HCT116 (cell line): ENCODE measurements at regions not wholly inside any gene's neighbourhood (a gene's known extent, or its start where the extent isn't known, plus 50 kb on each side); places are given as distances from the start of the nearest gene placed in this dataset.
A peak's percentile ranks its signal among the peaks of the same experiment; 100 is the strongest.

Source experiments
- ATAC-seq: fragments of 200-7000 bp; cut with Tn5 transposase; 2 replicates; pipeline ENCODE4 v1.9.1; 2020; ENCODE audit warnings: mild to moderate bottlenecking, moderate library complexity
- BruUV-seq: library from RNA; stranded (reverse); fragments of 400-500 nt; replicated peaks from 2 replicates; lab custom pipeline; 2021; lab: Mats Ljungman, UMichigan
- CTCF ChIA-PET: fragments of 300-600 bp; sonication (Branson Sonifier 250); formaldehyde crosslinking; loops from one replicate; lab custom pipeline; 2021; ENCODE audit warnings: antibody characterized with exemption; lab: Charles Lee
- POLR2A ChIA-PET: fragments of 300-600, 350-600 bp; sonication (Branson Sonifier 250); formaldehyde crosslinking; loops from one replicate; lab custom pipeline; 2021; ENCODE audit warnings: antibody characterized with exemption; lab: Charles Lee
- RAD21 ChIA-PET, 2 experiments: fragments of 300-600 bp; sonication (Branson Sonifier 250); formaldehyde crosslinking; loops; one replicate each; lab custom pipeline; 2023; ENCODE audit warnings: low total read pairs in 2 of 2; ENCODE audit not compliant: uncharacterized antibody in 2 of 2, unreplicated experiment in 2 of 2, low non-redundant PET in 1 of 2; lab: Charles Lee
- DNase-seq: peaks from one replicate; pipeline ENCODE4 v3.0.0-alpha.2; 2010; ENCODE audit warnings: low read depth, low spot score
- H2AFZ ChIP-seq: fragments of 200-600 bp; shearing (Covaris generic), sonication (generic); 2 replicates; pipeline ENCODE4 v1.6.1; 2017; ENCODE audit warnings: low read depth, mixed run types, mixed read lengths, antibody characterized with exemption, low read length; ENCODE audit not compliant: poor library complexity, severe bottlenecking
- H3K27ac ChIP-seq: 2 replicates; pipeline ENCODE4 v1.5.1; 2012; ENCODE audit warnings: low read depth, low read length
- H3K27me3 ChIP-seq: fragments of 200-600 bp; sonication (generic); 2 replicates; pipeline ENCODE4 v1.6.1; 2016; ENCODE audit warnings: mixed run types, low read length, mixed read lengths; ENCODE audit not compliant: insufficient read depth
- H3K36me3 ChIP-seq, 2 experiments: fragments of 200-500 bp in 1 of 2; fragments of 200-600 bp in 1 of 2; sonication (Bioruptor generic) in 1 of 2; sonication (generic) in 1 of 2; 2 replicates each; pipeline versions ENCODE4 v1.5.1 to v1.6.1; 2014 to 2016; ENCODE audit warnings: low read length in 2 of 2, inconsistent platforms in 1 of 2, mixed read lengths in 1 of 2, mixed run types in 1 of 2; ENCODE audit not compliant: insufficient read depth in 2 of 2, control insufficient read depth in 1 of 2
- H3K4me1 ChIP-seq, 2 experiments: fragments of 200-600 bp in 1 of 2; sonication (generic) in 1 of 2; 2 replicates each; pipeline versions ENCODE4 v1.5.1 to v1.6.1; 2012 to 2017; ENCODE audit warnings: low read length in 2 of 2, inconsistent platforms in 1 of 2, mild to moderate bottlenecking in 1 of 2, mixed read lengths in 1 of 2, mixed run types in 1 of 2, moderate library complexity in 1 of 2; ENCODE audit not compliant: insufficient read depth in 2 of 2, control insufficient read depth in 1 of 2
- H3K4me2 ChIP-seq: fragments of 200-600 bp; sonication (generic); 2 replicates; pipeline ENCODE4 v1.6.1; 2017; ENCODE audit warnings: mixed run types, low read length, mixed read lengths
- H3K4me3 ChIP-seq, 2 experiments: fragments of 200-600 bp in 1 of 2; sonication (generic) in 1 of 2; replicated peaks in 1 of 2; 2 replicates each; pipeline ENCODE4 v1.5.1; 2011 to 2016; ENCODE audit warnings: low read length in 2 of 2, control low read depth in 1 of 2, low read depth in 1 of 2, mild to moderate bottlenecking in 1 of 2, mixed read lengths in 1 of 2, mixed run types in 1 of 2
- H3K79me2 ChIP-seq: fragments of 200-600 bp; sonication (generic); 2 replicates; pipeline ENCODE4 v1.6.1; 2017; ENCODE audit warnings: mild to moderate bottlenecking, mixed run types, low read length, moderate library complexity, mixed read lengths; ENCODE audit not compliant: insufficient read depth
- H3K9ac ChIP-seq: fragments of 200-600 bp; sonication (generic); 2 replicates; pipeline ENCODE4 v1.6.1; 2016; ENCODE audit warnings: low read length, mixed read lengths
- H3K9me2 ChIP-seq: fragments of 200-600 bp; sonication (generic), shearing (Covaris generic); 2 replicates; pipeline ENCODE4 v1.6.1; 2017; ENCODE audit warnings: mixed run types, mild to moderate bottlenecking, moderate library complexity; ENCODE audit not compliant: insufficient read depth
- H3K9me3 ChIP-seq, 2 experiments: fragments of 200-500 bp in 1 of 2; fragments of 200-600 bp in 1 of 2; sonication (Bioruptor generic) in 1 of 2; sonication (generic) in 1 of 2; 2 replicates each; pipeline ENCODE4 v1.6.1; 2014 to 2017; ENCODE audit warnings: low read length in 2 of 2, mixed read lengths in 2 of 2, inconsistent platforms in 1 of 2, low read depth in 1 of 2, mild to moderate bottlenecking in 1 of 2, mixed run types in 1 of 2, moderate library complexity in 1 of 2; ENCODE audit not compliant: control insufficient read depth in 1 of 2, insufficient read depth in 1 of 2
- H4K20me1 ChIP-seq: fragments of 200-600 bp; sonication (generic), shearing (Covaris generic); 2 replicates; pipeline ENCODE4 v1.6.1; 2017; ENCODE audit warnings: mixed run types, mild to moderate bottlenecking, moderate library complexity; ENCODE audit not compliant: insufficient read depth
- CBX3 ChIP-seq: IDR thresholded peaks from 2 replicates; pipeline ENCODE4 v1.6.1; 2012; ENCODE audit warnings: low read depth
- CEBPB ChIP-seq: IDR thresholded peaks from 2 replicates; pipeline ENCODE4 v1.6.1; 2012; ENCODE audit warnings: low read depth
- EGR1 ChIP-seq: IDR thresholded peaks from 2 replicates; pipeline ENCODE4 v1.6.1; 2012; ENCODE audit warnings: low read depth
- ELF1 ChIP-seq: IDR thresholded peaks from 2 replicates; pipeline ENCODE4 v1.6.1; 2012; ENCODE audit warnings: low read depth, borderline replicate concordance
- EZH2 ChIP-seq: fragments of 200-600 bp; sonication (generic); IDR thresholded peaks from 2 replicates; pipeline ENCODE4 v1.6.1; 2017; ENCODE audit warnings: antibody characterized with exemption, mixed run types
- EZH2phosphoT487 ChIP-seq: fragments of 200-600 bp; IDR thresholded peaks from 2 replicates; pipeline ENCODE4 v1.6.1; 2018; ENCODE audit warnings: antibody characterized with exemption, borderline replicate concordance
- FOSL1 ChIP-seq: IDR thresholded peaks from 2 replicates; pipeline ENCODE4 v1.6.1; 2012; ENCODE audit warnings: low read depth
- JUND ChIP-seq: IDR thresholded peaks from 2 replicates; pipeline ENCODE4 v1.6.1; 2012
- POLR2AphosphoS5 ChIP-seq: IDR thresholded peaks from 2 replicates; pipeline ENCODE4 v1.6.1; 2011; ENCODE audit warnings: mild to moderate bottlenecking, low read depth, low read length, moderate library complexity
- SIN3A ChIP-seq: IDR thresholded peaks from 2 replicates; pipeline ENCODE4 v1.6.1; 2012; ENCODE audit warnings: low read depth
- SP1 ChIP-seq: IDR thresholded peaks from 2 replicates; pipeline ENCODE4 v1.6.1; 2012; ENCODE audit warnings: low read depth
- SRF ChIP-seq: IDR thresholded peaks from 2 replicates; pipeline ENCODE4 v1.6.1; 2012; ENCODE audit warnings: low read depth
- TCF7L2 ChIP-seq: IDR thresholded peaks from 2 replicates; pipeline ENCODE4 v1.7.0; 2011; ENCODE audit warnings: borderline replicate concordance, inconsistent platforms; ENCODE audit not compliant: insufficient read depth, insufficient read length; ENCODE audit errors: extremely low read depth
- intact Hi-C: fragments of 100-400 bp; cut with micrococcal nuclease; formaldehyde crosslinking; loops from 2 replicates; pipeline ENCODE4 v1.10.0; 2022
- TF ChIP-seq, protein P1 (sequence below): IDR thresholded peaks from 2 replicates; pipeline ENCODE4 v1.6.1; 2012
- TF ChIP-seq, protein P2 (sequence below): IDR thresholded peaks from 2 replicates; pipeline ENCODE4 v1.6.1; 2012

DNA sequence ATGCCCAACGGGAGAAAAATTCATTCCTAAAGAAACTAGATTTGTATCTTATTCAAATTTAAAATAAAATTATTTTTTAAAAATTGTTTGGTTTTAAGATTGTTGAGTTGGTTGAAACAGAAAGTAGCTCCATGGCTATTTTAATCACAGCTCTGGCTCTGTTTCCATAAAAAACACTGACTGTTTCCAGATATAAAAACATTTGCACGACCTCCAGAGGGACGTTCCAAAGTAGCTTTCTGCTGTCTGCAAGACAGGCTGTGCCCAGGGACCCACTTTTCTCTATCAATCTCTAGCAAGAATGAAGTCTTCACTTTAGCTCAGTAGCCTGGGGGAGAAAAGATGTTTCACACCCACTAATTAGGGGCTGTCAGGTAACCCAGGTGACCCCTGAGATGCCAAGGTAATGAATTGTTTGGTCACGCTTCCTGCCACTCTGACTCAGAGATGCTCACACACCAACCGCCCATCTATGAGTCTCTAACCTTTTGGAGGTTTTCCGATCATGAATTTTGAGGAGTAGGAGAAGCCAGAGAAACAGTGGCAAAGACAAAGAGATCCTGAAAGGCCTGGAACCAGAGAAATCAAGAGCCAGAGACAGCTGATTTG is 220.1 kb upstream of the SOX9 start:
- no peaks in the 10 kb centered on the region for H4K20me1 ChIP-seq
- intact Hi-C loops: loop anchor here (10.0 kb wide), 1 partner anchor 506 kb away; no protein-coding TSS in a partner anchor
- peak overlapping the region; percentile 50 for H3K9ac ChIP-seq
- ChIA-PET RAD21 (interaction anchor here in 1 of 2 experiments (0.8 kb wide), 1 partner anchor 48 kb away, joined by 3 read pairs; no protein-coding TSS in a partner anchor), CTCF (no interaction called here), POLR2A (interaction anchor here (0.7 to 1.0 kb wide), 2 partner anchors 10 to 1088 kb away, joined by 3 read pairs; no protein-coding TSS in a partner anchor)
- no peaks in the 10 kb centered on the region for H3K79me2 ChIP-seq
- peak overlapping the region; percentile 3 to 41; a peak in 2 of 4 replicates for H3K4me3 ChIP-seq
- peak overlapping the region; percentile 78 for H3K4me2 ChIP-seq
- peak overlapping the region; percentile 93 for H2AFZ ChIP-seq
- no peaks in the 10 kb centered on the region for H3K27me3 ChIP-seq
- TF ChIP-seq TCF7L2: no peak
- TF ChIP-seq EZH2phosphoT487: no peak
- TF ChIP-seq POLR2AphosphoS5: peak; percentile 57; the same call in 1 of the 2 replicates
- TF ChIP-seq SIN3A: peak; percentile 71; the same call in 1 of the 2 replicates
- TF ChIP-seq CBX3: peak; percentile 94
- TF ChIP-seq EZH2: no peak
- TF ChIP-seq ELF1: peak; percentile 3; the same call in 1 of the 2 replicates
- TF ChIP-seq JUND: peak; percentile 89
- peak; percentile 78 for TF ChIP-seq SRF
- TF ChIP-seq FOSL1: peak; percentile 96
- TF ChIP-seq CEBPB: peak; percentile 62
- 0 out of 2 replicates have a peak, but pooled peaks have one; percentile 44 for TF ChIP-seq EGR1
- TF ChIP-seq, protein P1, sequence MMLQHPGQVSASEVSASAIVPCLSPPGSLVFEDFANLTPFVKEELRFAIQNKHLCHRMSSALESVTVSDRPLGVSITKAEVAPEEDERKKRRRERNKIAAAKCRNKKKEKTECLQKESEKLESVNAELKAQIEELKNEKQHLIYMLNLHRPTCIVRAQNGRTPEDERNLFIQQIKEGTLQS: no peak; the same call in 1 of the 2 replicates
- peak; percentile 92 for TF ChIP-seq SP1
- TF ChIP-seq, protein P2, sequence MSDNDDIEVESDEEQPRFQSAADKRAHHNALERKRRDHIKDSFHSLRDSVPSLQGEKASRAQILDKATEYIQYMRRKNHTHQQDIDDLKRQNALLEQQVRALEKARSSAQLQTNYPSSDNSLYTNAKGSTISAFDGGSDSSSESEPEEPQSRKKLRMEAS: peak; percentile 67
- DNase-seq (peak; percentile 81), ATAC-seq (peak; percentile 94)
- H3K36me3 ChIP-seq: no peaks in the 10 kb centered on the region
- peak overlapping the region; percentile 37; the same call in 1 of the 2 replicates for H3K27ac ChIP-seq
- H3K4me1 ChIP-seq: peaks cover 25 to 49% of the 10 kb centered on the region in 2 experiments
- no peaks in the 10 kb centered on the region for H3K9me3 ChIP-seq
- no peaks in the 10 kb centered on the region for H3K9me2 ChIP-seq
- BruUV-seq: no TSS peak
